Right cardiac atrium (tissue), 5 donors: ENCODE measurements at regions not wholly inside any gene's neighbourhood (a gene's known extent, or its start where the extent isn't known, plus 50 kb on each side); places are given as distances from the start of the nearest gene placed in this dataset.
A peak's percentile ranks its signal among the peaks of the same experiment; 100 is the strongest.

ENCODE experiments used
- ATAC-seq, 2 donors: fragments of 200-7000 bp; cut with Tn5 transposase; one replicate each; pipeline versions ENCODE4 v1.8.0 to v1.9.1; 2020; ENCODE audit warnings: moderate library complexity in 2 of 2, mild to moderate bottlenecking in 1 of 2
- DNase-seq, 3 donors: peaks; one replicate each; pipeline ENCODE4 v3.0.0-alpha.2; 2020
- H3K27ac ChIP-seq: one replicate; pipeline ENCODE4 v1.5.1; 2013; ENCODE audit warnings: mild to moderate bottlenecking, low read length, control low read depth, moderate library complexity
- H3K27me3 ChIP-seq: one replicate; pipeline ENCODE4 v1.6.1; 2013; ENCODE audit not compliant: control insufficient read depth, insufficient read depth
- H3K4me1 ChIP-seq: one replicate; pipeline ENCODE4 v1.6.1; 2013; ENCODE audit warnings: low read length; ENCODE audit not compliant: control insufficient read depth, insufficient read depth
- H3K4me3 ChIP-seq: one replicate; pipeline ENCODE4 v1.5.1; 2013; ENCODE audit warnings: low read length, control low read depth
- H3K9me3 ChIP-seq: one replicate; pipeline ENCODE4 v1.6.1; 2013; ENCODE audit warnings: low read length; ENCODE audit not compliant: control insufficient read depth
- WGBS: extraction: QIAGEN DNeasy Blood & Tissue Kit; methylation state at CpG from one replicate; pipeline ENCODE4 v1.1.7; 2013; 5-methylcytosine and 5-hydroxymethylcytosine counted together
- intact Hi-C, 4 donors: fragments of 100-400 bp; cut with DNase I; formaldehyde crosslinking; loops; one replicate each; pipeline versions ENCODE4 v1.11.0 to v1.14.0; 2022 to 2023
- donor health status: healthy with polysubstance abuse.
- donor health status: DM: no; HTN: yes; CAD: no.
- donor health status: DM: no; HTN: no; CAD: no.
- donor health status: DM: no; HTN: yes; CAD: no; lungs with severe emphysema.
- donor health status: DM: yes; HTN: yes; CAD: no.

DNA sequence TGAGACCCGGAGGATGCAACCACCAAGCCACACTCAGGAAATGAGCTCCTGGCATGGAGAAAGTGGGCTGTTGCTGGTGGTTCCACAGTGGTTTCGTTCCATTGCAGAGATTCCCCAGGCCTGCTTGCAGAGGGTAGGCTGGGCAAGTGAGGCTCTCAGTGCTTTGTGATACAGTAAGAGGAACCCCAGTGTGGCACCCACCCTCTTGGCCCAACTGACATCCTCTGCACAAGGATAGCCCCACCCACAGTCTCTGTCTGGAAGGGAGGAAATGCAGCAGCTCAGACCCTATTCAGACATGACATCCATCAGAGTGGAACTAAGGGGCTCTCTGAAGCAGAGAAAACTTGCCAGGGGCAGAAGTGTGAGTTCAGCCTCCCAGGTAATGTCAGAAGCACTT lies 69.6 kb upstream of the FSTL4 start:
- intact Hi-C loops, result no loop called here
- 71% methylated on average over 2 of the region's 2 CpGs for WGBS
- Histone ChIP-seq H3K9me3 (no peaks in the 10 kb centered on the region), H3K4me1 (no peaks in the 10 kb centered on the region), H3K27me3 (no peaks in the 10 kb centered on the region), H3K27ac (no peak overlapping the region), H3K4me3 (no peak overlapping the region)
- DNase-seq (no peak), ATAC-seq (no peak)

DNA sequence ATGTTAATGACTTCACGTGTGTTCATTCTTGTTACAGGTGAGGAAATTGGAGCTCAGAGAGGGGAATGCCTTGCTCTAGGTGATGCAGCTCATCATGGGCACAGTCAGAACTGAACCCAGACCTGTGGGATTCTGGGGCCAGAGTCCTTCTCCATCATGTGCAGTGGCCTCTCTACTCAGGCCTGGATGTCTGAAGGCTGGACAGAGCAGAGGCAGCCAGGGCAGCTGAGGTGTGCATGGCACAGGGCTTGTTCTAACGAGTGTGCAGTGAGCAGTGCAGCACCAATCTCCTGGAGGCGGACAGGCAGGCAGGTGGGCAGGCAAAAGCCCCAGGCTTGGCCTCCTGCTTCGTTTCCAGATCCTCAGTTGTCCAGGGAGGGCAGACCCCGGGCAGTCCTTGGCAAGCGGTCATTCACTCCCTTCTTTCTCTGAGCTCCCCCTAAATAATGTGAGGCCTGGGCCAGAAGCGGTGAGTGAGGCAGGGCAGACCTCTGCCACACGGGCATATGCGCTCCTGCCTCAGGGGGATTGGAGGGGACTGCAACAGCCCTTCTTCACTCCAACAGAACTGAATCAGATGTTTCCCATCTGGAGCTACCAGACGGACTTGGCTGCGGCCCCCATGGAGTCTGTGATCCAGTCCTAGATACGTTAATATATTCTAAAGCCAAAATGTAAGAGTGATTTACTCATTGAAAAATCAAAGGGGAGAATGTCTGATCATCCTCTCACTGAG lies 68.7 kb upstream of the FSTL4 start:
- 70% methylated on average over 12 of the region's 12 CpGs for WGBS
- Histone ChIP-seq H3K4me1 (no peaks in the 10 kb centered on the region), H3K27me3 (no peaks in the 10 kb centered on the region), H3K27ac (no peak overlapping the region), H3K9me3 (no peaks in the 10 kb centered on the region), H3K4me3 (no peak overlapping the region)
- ATAC-seq (no peak), DNase-seq (no peak)
- intact Hi-C loops, result no loop called here

DNA sequence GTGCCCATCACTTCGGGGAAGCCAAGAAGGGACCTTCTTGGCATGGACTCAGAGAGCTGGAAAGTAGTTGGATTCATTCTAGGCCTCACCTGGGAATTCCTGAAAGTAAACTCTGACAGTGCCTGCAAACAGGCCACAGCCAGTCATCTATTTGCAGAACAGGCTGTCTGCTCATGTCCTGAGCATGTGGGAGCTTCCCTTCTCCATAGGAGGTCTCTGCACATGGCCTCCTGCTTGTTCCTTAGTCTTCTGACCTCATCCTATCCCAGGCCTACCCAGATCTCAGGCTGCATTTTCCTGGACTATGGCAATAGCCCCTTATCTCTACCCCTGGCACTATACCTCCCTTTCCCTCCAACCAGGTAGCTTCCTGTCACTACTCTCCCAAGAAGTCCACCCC lies 67.2 kb upstream of the FSTL4 start:
- Histone ChIP-seq H3K9me3 (no peaks in the 10 kb centered on the region), H3K4me1 (no peaks in the 10 kb centered on the region), H3K27me3 (no peaks in the 10 kb centered on the region), H3K4me3 (no peak overlapping the region), H3K27ac (no peak overlapping the region)
- intact Hi-C loops, result no loop called here
- no peak for ATAC-seq
- WGBS, result 81% methylated on average over 1 of the region's 1 CpG
- no peak for DNase-seq

DNA sequence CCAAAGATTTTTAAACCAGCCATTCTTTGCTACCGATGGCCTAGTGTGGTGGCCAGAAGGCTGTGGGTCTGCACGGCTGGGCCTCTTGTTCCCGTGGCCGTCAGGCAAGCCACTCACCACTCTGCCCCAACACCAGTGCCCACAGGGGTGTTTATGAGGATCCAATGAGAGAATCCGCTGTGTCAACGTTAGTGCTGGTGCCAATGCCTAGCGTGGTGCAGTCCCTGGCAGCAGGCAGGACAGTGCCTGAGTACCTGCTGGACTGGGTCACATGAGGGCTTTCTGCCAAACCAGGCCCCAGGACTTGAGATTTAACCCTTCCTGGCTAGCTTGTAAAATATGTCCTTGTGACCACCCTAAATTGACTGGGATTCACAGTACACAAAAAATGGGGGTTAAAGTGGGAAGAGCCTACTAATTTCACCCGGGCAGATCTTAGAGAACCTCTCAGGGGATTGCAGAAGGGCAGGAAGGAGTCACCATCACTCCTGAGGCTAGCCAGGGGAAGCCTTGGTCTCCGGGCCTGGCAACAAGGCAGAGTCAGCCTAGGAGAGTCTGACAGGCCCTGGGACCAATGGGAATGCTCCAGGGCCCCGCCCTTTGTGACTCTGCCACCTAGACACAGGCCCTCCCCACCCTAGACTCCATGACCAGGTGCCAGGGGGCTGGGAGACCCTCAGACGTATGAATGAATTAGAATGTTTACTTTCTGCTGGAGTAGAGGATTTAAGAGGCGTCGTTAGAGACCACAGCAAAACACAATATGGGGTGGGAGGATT lies 63.2 kb upstream of the FSTL4 start:
- H3K9me3 ChIP-seq, result no peaks in the 10 kb centered on the region
- H3K4me1 ChIP-seq, result no peaks in the 10 kb centered on the region
- intact Hi-C loops, result no loop called here
- no peak overlapping the region for H3K27ac ChIP-seq
- WGBS, result 71% methylated on average over 13 of the region's 13 CpGs
- ATAC-seq (peak; percentile 18 to 64), DNase-seq (no peak)
- no peaks in the 10 kb centered on the region for H3K27me3 ChIP-seq
- H3K4me3 ChIP-seq, result no peak overlapping the region

DNA sequence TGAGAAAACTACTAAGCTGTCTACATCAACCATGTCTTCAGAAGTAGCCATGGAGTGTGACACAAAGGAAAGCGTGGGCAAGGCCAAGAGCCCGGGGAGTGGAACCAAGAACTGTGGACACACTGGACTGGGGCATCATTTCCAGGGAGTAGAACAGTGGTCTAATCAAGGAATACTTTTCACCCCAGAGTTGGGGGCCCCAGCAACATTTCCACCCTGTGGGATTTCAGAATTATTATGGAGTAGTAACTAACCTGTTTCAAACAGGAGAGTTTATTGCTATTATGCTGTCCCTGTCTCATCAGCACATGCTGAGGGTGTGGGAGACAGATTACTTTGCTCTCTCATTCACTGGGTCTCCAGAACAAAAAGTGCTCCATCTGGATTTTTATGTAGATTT lies 58.0 kb upstream of the FSTL4 start:
- DNase-seq (no peak), ATAC-seq (no peak)
- Histone ChIP-seq H3K27me3 (no peaks in the 10 kb centered on the region), H3K27ac (no peak overlapping the region), H3K9me3 (no peaks in the 10 kb centered on the region), H3K4me1 (no peaks in the 10 kb centered on the region), H3K4me3 (no peak overlapping the region)
- WGBS, result 98% methylated on average over 2 of the region's 2 CpGs
- intact Hi-C loops, result no loop called here

DNA sequence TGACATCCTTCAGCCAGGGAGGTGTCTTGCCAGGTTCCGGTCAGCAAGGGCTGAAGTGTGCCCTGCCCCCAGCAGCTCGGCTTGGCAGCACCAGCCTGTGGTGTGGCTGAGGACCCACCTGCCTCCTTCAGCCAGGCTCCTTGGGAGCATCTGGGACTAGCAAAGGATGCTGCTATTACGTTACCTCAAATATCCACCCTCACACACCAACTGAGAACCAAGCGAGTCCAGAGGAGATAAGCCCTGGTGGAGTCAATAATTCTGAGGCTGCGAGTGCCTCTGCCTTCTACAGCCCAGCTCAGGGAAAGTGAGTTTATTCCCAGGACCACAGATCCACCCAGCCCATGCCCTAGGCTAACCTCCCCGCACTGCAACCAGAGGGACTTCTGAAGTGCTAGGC lies 57.1 kb upstream of the FSTL4 start:
- H3K4me1 ChIP-seq, result no peaks in the 10 kb centered on the region
- no peak overlapping the region for H3K4me3 ChIP-seq
- ATAC-seq, result no peak
- DNase-seq, result no peak
- no peaks in the 10 kb centered on the region for H3K27me3 ChIP-seq
- WGBS, result 88% methylated on average over 6 of the region's 6 CpGs
- intact Hi-C loops, result no loop called here
- no peak overlapping the region for H3K27ac ChIP-seq
- H3K9me3 ChIP-seq, result no peaks in the 10 kb centered on the region

DNA sequence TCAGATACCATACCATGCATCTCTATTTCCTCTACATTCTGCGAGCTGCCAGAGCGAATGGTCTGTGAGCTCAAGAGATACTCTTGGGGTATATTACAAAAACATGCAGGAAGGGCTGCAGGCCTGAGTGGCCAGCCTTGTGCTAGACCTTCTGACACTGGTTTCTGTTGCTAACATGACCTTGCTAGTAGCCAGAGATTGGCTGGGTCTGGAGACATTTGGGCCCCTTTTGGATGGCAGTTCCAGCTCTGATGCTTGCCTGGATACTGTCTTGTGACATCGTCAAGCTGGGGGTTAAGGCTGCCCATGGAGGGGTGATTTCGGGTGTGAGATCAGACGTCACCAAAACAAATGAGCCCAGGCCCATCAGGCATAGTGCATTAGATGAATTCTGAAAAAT lies 56.1 kb upstream of the FSTL4 start:
- DNase-seq, result no peak
- H3K27ac ChIP-seq, result no peak overlapping the region
- no peaks in the 10 kb centered on the region for H3K27me3 ChIP-seq
- H3K4me1 ChIP-seq, result no peaks in the 10 kb centered on the region
- intact Hi-C loops, result no loop called here
- H3K4me3 ChIP-seq, result no peak overlapping the region
- 83% methylated on average over 5 of the region's 5 CpGs for WGBS
- H3K9me3 ChIP-seq, result no peaks in the 10 kb centered on the region
- no peak for ATAC-seq

DNA sequence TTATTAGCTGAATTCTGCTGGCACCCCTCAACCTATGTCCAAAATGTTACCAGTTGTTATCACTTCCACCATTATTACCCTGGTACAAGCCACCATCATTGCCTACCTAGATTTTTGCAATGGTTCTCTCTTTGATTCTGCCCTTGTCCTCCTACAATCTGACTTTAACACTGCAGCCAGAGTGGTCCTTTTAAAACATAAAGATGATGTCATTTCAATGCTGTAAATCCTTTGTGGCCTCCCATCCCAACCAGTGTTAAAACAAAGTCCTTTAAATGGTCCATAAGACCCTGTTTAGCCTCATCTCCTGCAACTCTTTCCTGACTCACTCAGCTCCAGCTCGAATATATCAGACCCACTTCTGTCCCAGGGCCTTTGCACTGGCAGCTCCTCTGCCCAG lies 54.9 kb upstream of the FSTL4 start:
- Histone ChIP-seq H3K4me3 (no peak overlapping the region), H3K27me3 (no peaks in the 10 kb centered on the region), H3K27ac (no peak overlapping the region), H3K4me1 (no peaks in the 10 kb centered on the region), H3K9me3 (no peaks in the 10 kb centered on the region)
- ATAC-seq (no peak), DNase-seq (no peak)
- 56% methylated on average over 1 of the region's 1 CpG for WGBS
- intact Hi-C loops, result no loop called here

DNA sequence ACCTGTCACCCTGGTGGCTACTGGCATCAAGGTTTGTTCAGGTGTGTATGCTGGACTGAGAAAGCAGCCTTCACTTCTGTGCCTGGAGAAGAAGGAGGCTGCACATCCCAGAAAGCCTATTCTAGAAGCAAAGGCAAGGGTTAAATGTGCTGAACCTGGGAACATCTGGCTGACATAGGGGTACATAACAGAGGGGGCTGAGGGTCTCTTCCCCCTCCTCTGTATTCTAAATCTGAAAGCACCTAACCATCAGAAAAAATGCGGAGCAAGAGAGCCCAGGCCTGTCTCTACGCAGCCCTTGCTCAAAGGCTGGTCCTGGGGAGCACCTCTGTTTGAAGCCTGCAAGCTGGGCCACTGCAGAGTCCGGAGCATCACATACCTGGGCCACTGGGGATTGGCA lies 53.2 kb upstream of the FSTL4 start:
- Histone ChIP-seq H3K27me3 (no peaks in the 10 kb centered on the region), H3K9me3 (no peaks in the 10 kb centered on the region), H3K27ac (no peak overlapping the region), H3K4me1 (no peaks in the 10 kb centered on the region), H3K4me3 (no peak overlapping the region)
- intact Hi-C loops, result no loop called here
- no peak for DNase-seq
- 84% methylated on average over 3 of the region's 3 CpGs for WGBS
- no peak for ATAC-seq

DNA sequence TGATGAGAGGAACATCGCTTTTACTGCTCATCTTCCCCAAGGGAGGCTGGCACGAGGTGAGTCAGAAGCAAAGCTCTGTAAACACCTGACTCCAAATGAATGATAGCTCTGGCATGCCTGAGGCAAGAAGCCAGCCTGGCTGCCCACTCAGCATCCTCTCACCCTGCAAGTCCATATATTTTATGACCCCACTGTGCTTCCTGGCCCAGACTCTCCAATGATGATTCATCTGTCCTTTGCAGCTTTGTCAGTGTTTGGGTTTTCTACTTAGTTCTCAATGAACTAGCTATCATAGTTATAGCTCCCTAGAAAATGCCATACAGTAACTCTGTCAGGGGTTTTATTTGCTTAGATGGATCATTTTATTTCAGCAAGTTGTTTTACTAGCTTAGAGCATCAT lies 52.1 kb upstream of the FSTL4 start:
- Histone ChIP-seq H3K4me1 (no peaks in the 10 kb centered on the region), H3K4me3 (no peak overlapping the region), H3K27me3 (no peaks in the 10 kb centered on the region), H3K27ac (no peak overlapping the region), H3K9me3 (no peaks in the 10 kb centered on the region)
- intact Hi-C loops, result no loop called here
- 83% methylated on average over 2 of the region's 2 CpGs for WGBS
- no peak for DNase-seq
- no peak for ATAC-seq

DNA sequence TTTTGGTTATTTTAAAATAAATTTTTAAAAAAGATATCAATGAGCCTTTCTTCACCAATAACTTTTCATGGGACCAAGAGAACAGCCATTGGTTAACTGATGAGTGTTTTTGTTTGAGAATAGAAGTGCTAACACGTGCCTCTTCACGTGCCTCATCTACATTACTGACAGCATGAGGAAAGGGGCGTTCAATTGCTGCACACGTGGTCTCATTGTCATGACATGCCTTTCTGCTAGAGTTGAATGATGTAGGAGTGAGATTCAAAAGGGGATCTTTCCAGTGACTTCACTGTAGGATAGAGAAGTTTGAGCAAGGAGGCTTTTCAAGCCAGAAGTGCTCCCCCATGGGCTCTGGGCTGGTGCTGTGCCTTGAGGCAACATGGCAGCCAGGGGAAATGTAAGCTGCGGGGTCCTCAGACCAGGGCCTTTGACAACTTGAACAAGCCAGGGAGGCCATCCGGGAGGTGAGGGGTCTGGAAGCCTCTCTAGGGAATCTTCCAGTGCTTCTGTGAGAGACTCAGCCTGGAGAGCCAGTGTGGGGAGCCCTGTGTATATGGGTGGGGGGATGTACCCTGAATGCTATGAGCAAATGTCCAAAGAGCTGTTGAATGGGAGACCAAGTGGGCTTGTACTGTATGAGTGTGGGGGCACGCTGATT lies 51.2 kb upstream of the FSTL4 start:
- Histone ChIP-seq H3K4me1 (no peaks in the 10 kb centered on the region), H3K4me3 (no peak overlapping the region), H3K27ac (no peak overlapping the region), H3K27me3 (no peaks in the 10 kb centered on the region), H3K9me3 (no peaks in the 10 kb centered on the region)
- ATAC-seq (no peak), DNase-seq (no peak)
- intact Hi-C loops, result no loop called here
- WGBS, result 81% methylated on average over 7 of the region's 7 CpGs
